HFF-Myc (cell line): ENCODE measurements at regions not wholly inside any gene's neighbourhood (a gene's known extent, or its start where the extent isn't known, plus 50 kb on each side); places are given as distances from the start of the nearest gene placed in this dataset.

Experiments used
- DNase-seq: peaks from one replicate; pipeline ENCODE4 v3.0.0-alpha.2; 2011; ENCODE audit warnings: low read depth; ENCODE audit errors: extremely low read depth
- H3K4me3 ChIP-seq: replicated peaks from 2 replicates; pipeline ENCODE4 v1.5.1; 2011; ENCODE audit warnings: low read depth, mild to moderate bottlenecking, control low read depth, low read length
- CTCF ChIP-seq: IDR thresholded peaks from 2 replicates; pipeline ENCODE4 v1.5.1; 2012; ENCODE audit warnings: mild to moderate bottlenecking, low read depth, low read length, control low read depth; ENCODE audit errors: missing control alignments

- DNase-seq: no peak
- H3K4me3 ChIP-seq: no peak overlapping the region
- no peak for TF ChIP-seq CTCF
Observed at GRCh38 chr3:152731511-152731910, 103.4 kb upstream of the P2RY1 start.

GRCh38 chr3:152733584-152734119 lies 101.3 kb upstream of the P2RY1 start:
- DNase-seq: no peak
- no peak overlapping the region for H3K4me3 ChIP-seq
- TF ChIP-seq CTCF: no peak

- TF ChIP-seq CTCF: no peak
- peak; percentile 2 for DNase-seq
- H3K4me3 ChIP-seq: no peak overlapping the region
Observed at GRCh38 chr3:152737021-152737908, 97.7 kb upstream of the P2RY1 start.

- no peak overlapping the region for H3K4me3 ChIP-seq
- no peak for TF ChIP-seq CTCF
- no peak for DNase-seq
Observed at GRCh38 chr3:152738656-152739055, 96.3 kb upstream of the P2RY1 start.

- no peak overlapping the region for H3K4me3 ChIP-seq
- no peak for TF ChIP-seq CTCF
- DNase-seq: no peak
Observed at GRCh38 chr3:152742368-152743347, 92.3 kb upstream of the P2RY1 start.

GRCh38 chr3:152745646-152746045 lies 89.3 kb upstream of the P2RY1 start:
- no peak overlapping the region for H3K4me3 ChIP-seq
- TF ChIP-seq CTCF: no peak
- no peak for DNase-seq
